Ureter (tissue), 1 donor: ENCODE measurements at regions not wholly inside any gene's neighbourhood (a gene's known extent, or its start where the extent isn't known, plus 50 kb on each side); places are given as distances from the start of the nearest gene placed in this dataset.
"Not testable (repeated sequence)": the region's sequence is repeated elsewhere in the genome, so short reads cannot be mapped to it uniquely, and the experiment has no call there.

ENCODE experiments used
- DNase-seq: peaks from one replicate; pipeline ENCODE4 v3.0.0-alpha.2; 2020; ENCODE audit warnings: low spot score
- donor health status: DM: yes; HTN: yes; CAD: no.

GRCh38 chr4:9604031-9604892 is 160.0 kb downstream of the DEFB131A start:
- peak; percentile 46 for DNase-seq

DNA sequence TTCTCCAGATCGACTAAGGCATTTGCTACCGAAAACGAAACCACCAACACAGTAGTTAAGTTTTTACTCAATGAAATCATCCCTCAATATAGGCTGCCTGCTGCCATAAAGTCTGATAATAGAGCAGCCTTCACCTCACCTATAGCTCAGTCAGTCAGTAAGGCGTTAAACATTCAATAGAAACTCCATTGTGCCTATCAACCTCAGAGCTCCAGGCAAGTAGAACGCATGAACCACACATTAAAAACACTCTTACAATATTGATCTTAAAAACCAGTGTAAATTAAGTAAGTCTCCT is 160.6 kb downstream of the DEFB131A start:
- DNase-seq = not testable (repeated sequence)

DNA sequence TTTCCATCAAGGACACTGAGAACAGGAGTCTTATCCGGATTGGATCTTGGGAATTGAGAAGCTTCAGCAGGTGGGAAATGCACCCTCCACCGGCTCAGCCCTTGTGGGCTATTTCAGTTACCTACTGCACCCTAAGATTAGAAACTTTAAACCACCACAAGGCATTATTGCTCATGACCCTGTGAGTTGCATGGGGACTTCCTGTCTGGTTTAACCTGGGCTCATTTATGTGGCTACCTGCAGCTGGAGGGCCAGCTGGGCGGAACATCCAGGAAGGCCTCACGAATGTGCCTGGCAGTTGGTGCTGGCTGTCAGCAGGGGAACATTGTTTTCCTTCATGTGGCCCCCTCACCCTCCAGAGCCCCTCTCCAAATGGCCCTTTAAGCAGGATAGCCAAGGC is 164.1 kb downstream of the DEFB131A start:
- no peak for DNase-seq

GRCh38 chr4:9610321-9610720 is 166.1 kb downstream of the DEFB131A start:
- not testable (repeated sequence) for DNase-seq

DNA sequence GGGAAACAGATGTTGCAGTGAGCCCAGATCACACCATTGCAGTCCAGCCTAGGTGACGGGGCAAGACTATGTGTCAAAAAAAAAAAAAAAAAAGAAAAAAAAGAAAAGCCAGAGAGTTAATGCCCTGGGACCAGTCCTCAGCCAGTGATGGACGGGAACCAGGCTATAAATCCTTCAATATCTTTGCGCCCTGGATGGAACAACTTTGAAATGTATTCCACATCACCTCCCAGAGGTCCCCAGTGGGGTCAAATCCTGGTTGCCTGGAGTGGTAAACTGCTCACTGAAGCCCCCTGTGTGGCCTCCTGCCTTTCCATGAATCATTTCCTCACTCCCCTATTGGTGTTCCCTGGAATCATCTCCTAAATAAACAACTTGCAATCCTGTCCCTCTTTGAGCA is 166.9 kb downstream of the DEFB131A start:
- DNase-seq = no peak

DNA sequence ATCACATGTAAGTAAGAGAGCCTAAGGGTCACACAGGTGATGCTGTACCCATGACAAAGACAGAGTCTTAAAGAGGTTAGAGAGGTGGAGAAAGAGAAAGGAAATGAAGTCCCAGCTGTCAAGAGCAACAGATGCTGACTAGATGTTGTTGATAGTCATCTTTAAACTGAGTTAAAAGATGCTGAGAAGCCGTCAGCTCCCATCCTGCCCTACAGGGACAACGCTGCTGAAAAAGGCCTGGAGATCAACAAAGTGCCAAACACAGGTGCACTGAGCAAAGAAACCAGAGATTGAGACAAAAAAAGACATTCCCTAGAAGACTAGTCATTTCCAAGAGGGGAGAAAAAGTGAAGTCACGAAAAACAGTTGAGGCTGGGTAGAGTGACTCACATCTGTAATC is 145.0 kb upstream of the DRD5 start:
- not testable (repeated sequence) for DNase-seq

DNA sequence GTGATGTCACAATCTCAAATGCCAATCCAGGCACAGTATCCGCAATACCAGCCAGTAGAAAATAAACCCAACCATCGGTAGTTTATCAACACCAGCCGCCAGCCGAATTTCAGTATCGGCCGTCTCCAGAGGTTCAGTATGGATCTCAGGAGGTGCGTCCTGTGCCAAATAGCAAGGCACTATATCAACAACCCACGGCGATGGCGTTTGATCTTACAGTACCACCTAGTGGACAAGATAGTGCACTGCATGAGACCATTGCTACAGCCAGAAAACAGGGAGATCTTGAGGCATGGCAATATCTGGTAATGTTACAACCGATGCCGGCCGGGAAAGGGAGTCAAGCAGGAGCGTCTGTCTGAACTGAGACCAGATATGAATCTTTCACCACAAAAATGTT is 121.8 kb upstream of the DRD5 start:
- not testable (repeated sequence) for DNase-seq

GRCh38 chr4:9660955-9661354 is 120.5 kb upstream of the DRD5 start:
- DNase-seq = not testable (repeated sequence)

- peak; percentile 67 for DNase-seq
These were observed 110.7 kb upstream of the DRD5 start for GRCh38 chr4:9670725-9671124.

- not testable (repeated sequence) for DNase-seq
These were observed 104.1 kb upstream of the DRD5 start for GRCh38 chr4:9677357-9677756.

DNA sequence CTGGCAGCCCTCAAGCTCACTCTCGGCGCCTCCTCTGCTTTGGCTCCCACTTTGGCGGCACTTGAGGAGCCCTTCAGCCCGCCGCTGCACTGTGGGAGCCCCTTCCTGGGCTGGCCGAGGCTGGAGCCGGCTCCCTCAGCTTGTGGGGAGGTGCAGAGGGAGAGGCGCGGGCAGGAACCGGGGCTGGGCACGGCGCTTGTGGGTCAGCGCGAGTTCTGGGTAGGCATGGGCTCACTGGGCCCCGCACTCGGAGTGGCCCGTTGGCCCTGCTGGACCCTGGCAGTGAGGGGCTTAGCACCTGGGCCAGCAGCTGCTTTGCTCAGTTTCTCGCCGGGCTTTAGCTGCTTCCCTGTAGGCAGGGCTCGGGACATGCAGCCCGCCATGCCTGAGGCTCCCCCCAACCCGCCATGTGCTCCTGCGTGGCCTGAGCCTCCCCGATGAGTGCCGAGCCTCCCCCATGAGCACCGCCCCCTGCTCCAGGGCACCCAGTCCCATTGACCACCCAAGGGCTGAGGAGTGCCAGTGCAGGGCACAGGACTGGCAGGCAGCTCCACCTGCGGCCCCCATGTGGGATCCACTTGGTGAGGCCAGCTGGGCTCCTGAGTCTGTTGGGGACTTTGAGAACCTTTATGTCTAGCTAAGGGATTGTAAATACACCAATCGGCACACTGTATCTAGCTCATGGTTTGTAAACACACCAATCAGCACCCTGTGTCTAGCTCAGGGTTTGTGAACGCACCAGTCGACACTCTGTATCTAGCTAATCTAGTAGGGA is 101.5 kb upstream of the DRD5 start:
- DNase-seq = no peak

- not testable (repeated sequence) for DNase-seq
These were observed 98.3 kb upstream of the DRD5 start for GRCh38 chr4:9683174-9683573.

DNA sequence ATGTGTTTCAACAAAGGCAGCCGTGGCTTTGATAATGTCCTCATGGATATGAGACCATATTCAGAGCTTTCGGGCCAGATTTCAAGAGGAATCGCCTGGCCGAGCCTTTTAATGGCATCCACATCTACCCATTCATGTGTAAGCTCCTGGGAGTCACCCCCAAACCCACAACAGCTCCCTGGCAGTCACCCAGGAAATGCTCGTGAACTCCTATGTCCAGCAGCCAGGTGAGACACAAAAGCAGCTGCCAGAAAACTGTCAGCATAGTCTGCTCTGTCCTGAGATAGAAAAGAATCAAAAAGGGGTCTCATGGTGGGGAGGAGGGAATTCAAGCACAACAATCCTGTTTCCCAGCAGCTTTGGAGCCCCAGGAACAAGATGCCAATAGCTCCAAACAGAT is 96.4 kb upstream of the DRD5 start:
- DNase-seq = not testable (repeated sequence)

- DNase-seq = no peak
These were observed 95.7 kb upstream of the DRD5 start for GRCh38 chr4:9685692-9686091.

GRCh38 chr4:9690636-9691237 is 90.7 kb upstream of the DRD5 start:
- not testable (repeated sequence) for DNase-seq

GRCh38 chr4:9691238-9692065 is 90.0 kb upstream of the DRD5 start:
- DNase-seq = peak; percentile 97

GRCh38 chr4:9692791-9693491 is 88.5 kb upstream of the DRD5 start:
- DNase-seq = not testable (repeated sequence)

GRCh38 chr4:9694403-9694802 is 87.0 kb upstream of the DRD5 start:
- not testable (repeated sequence) for DNase-seq

DNA sequence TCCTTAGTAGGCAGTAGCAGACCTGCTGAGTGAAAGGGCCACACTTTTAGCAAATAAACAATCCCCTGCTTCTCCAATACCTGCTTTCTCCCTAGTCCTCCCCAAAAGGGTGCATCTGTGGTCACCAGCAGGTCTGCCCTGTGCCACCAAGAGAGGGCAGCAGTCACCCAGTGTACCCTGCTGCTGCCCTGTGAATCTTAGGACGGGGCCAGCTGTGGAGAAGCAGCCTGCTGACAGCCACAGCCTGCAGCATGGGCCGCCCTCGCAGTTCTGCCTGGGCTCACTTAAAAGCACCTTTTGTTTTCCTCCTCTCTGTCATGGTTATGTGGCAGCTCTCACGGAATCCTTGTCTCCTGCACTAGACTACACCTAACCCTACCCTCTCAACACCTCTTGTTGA is 85.4 kb upstream of the DRD5 start:
- DNase-seq = not testable (repeated sequence)

- not testable (repeated sequence) for DNase-seq
These were observed 84.9 kb upstream of the DRD5 start for GRCh38 chr4:9696561-9696960.

DNA sequence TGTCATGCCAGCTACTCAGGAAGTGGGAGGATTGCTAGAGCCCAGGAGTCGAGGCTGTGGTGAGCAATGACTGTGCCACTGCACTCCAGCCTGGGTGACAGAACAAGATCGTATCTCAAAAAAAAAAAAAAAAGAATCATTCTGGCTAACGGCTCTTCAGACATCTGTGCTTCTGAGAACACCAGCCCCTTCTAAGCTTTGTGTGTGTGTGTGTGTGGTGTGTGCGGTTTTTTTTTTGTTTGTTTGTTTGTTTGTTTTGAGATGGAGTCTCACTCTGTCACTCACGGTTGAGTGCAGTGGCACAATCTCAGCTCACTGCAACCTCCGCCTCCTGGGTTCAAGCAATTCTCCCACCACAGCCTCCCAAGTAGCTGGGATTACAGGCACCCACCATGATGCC is 79.4 kb upstream of the DRD5 start:
- DNase-seq = not testable (repeated sequence)
